Left lung (tissue), 4 donors: ENCODE measurements at regions not wholly inside any gene's neighbourhood (a gene's known extent, or its start where the extent isn't known, plus 50 kb on each side); places are given as distances from the start of the nearest gene placed in this dataset.

Experiments used
- ATAC-seq: fragments of 200-7000 bp; cut with Tn5 transposase; one replicate; pipeline ENCODE4 v1.9.1; 2020; ENCODE audit warnings: moderate library complexity
- DNase-seq, 4 donors: peaks; one replicate each; pipeline ENCODE4 v3.0.0-alpha.2; 2013 to 2020
- H3K27ac ChIP-seq, 2 donors: fragments of 200-600 bp; sonication (generic) in 1 of 2; one replicate each; pipeline versions ENCODE4 v1.5.0 to v1.8.0; 2020 to 2021
- H3K27me3 ChIP-seq, 2 donors: fragments of 200-600 bp; sonication (generic) in 1 of 2; one replicate each; pipeline versions ENCODE4 v1.5.0 to v1.8.0; 2020 to 2021
- H3K36me3 ChIP-seq, 2 donors: fragments of 200-600 bp; sonication (generic) in 1 of 2; one replicate each; pipeline versions ENCODE4 v1.5.0 to v1.8.0; 2020 to 2021
- H3K4me1 ChIP-seq, 2 donors: fragments of 200-600 bp; one replicate each; pipeline ENCODE4 v1.8.0; 2021
- H3K4me3 ChIP-seq, 2 donors: fragments of 200-600 bp; sonication (generic) in 1 of 2; one replicate each; pipeline versions ENCODE4 v1.5.0 to v1.8.0; 2020 to 2021; ENCODE audit warnings: mild to moderate bottlenecking in 1 of 2
- H3K9me3 ChIP-seq, 2 donors: fragments of 200-600 bp; sonication (generic) in 1 of 2; one replicate each; pipeline versions ENCODE4 v1.5.0 to v1.8.0; 2020 to 2021
- CTCF ChIP-seq, 2 donors: fragments of 200-600 bp; sonication (generic) in 1 of 2; IDR thresholded peaks; one replicate each; pipeline versions ENCODE4 v1.5.0 to v1.8.0; 2021; ENCODE audit warnings: antibody characterized with exemption in 2 of 2
- intact Hi-C, 2 donors: fragments of 100-400 bp; cut with DNase I; formaldehyde crosslinking; loops; one replicate each; pipeline versions ENCODE4 v1.11.2 to v1.14.2; 2022
- donor health status: DM: no; HTN: yes; CAD: no.
- donor health status: DM: no; HTN: no; CAD: no.

DNA sequence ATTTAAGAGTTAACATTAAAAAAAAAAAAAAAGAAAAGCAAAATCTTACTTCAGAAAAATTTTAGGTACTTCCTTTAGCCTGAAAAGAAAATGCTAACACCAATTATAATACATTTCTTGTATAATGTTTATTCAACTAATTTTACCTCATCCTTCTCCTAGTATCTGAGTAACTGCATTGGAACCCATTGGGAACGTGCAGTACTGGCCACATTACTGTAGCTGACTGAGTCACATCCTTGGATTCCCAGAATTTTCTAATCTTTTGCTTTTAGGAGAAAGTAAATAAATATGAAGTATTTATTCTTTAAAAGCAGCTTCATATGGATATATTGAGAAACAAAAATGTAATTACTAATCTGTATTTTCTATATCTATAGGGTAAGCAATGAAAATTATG lies 82.6 kb upstream of the SLITRK2 start:
- Histone ChIP-seq H3K9me3 (no peaks in the 10 kb centered on the region), H3K27ac (no peak overlapping the region), H3K27me3 (no peaks in the 10 kb centered on the region), H3K4me1 (no peaks in the 10 kb centered on the region), H3K4me3 (no peak overlapping the region), H3K36me3 (no peaks in the 10 kb centered on the region)
- TF ChIP-seq CTCF (IDR thresholded peaks at IDR 0.05): no peak
- intact Hi-C loops: no loop called here
- ATAC-seq (no peak), DNase-seq (no peak)

DNA sequence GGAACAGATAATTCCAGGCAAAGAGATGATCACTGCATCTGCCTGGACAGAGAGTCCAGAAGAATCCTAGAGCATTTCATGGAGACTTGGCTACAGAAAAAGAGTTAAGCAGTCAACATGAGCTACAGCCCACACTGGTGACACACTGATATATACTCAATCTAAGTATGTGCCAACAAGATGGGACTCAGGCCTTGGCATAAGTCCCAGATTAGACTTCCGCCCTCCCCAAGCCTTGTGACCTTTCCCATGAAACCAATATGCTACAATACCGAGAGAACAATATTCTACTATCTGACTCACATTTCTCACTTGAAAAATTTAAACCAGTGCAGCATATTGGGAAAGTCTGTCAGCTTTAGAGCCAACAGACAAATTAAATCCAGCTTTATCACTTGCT lies 65.7 kb upstream of the SLITRK2 start:
- no peaks in the 10 kb centered on the region for H3K27me3 ChIP-seq
- intact Hi-C loops: no loop called here
- H3K9me3 ChIP-seq: no peaks in the 10 kb centered on the region
- no peak overlapping the region for H3K27ac ChIP-seq
- no peak overlapping the region for H3K4me3 ChIP-seq
- peak in 1 of 4 donors; percentile 5 for DNase-seq
- no peak for ATAC-seq
- H3K36me3 ChIP-seq: no peaks in the 10 kb centered on the region
- TF ChIP-seq CTCF (IDR thresholded peaks at IDR 0.05): no peak
- no peaks in the 10 kb centered on the region for H3K4me1 ChIP-seq
